Karpas-422 (cell line): ENCODE measurements at regions not wholly inside any gene's neighbourhood (a gene's known extent, or its start where the extent isn't known, plus 50 kb on each side); places are given as distances from the start of the nearest gene placed in this dataset.
"Not testable (repeated sequence)": the region's sequence is repeated elsewhere in the genome, so short reads cannot be mapped to it uniquely, and the experiment has no call there.

Experiments
- DNase-seq: peaks from one replicate; pipeline ENCODE4 v3.0.0-alpha.2; 2015
- H2AFZ ChIP-seq: fragments of 200-600 bp; sonication (generic); 2 replicates; pipeline ENCODE4 v1.6.1; 2014; ENCODE audit warnings: antibody characterized with exemption, low read length, mixed read lengths
- H3K27ac ChIP-seq: fragments of 200-600 bp; sonication (generic); 2 replicates; pipeline ENCODE4 v1.5.1; 2014; ENCODE audit warnings: mild to moderate bottlenecking, low read length, moderate library complexity
- H3K27me3 ChIP-seq: fragments of 200-600 bp; sonication (generic); 2 replicates; pipeline ENCODE4 v1.6.1; 2014; ENCODE audit warnings: low read length, mixed read lengths
- H3K36me3 ChIP-seq: fragments of 200-600 bp; sonication (generic); 2 replicates; pipeline ENCODE4 v1.6.1; 2014; ENCODE audit warnings: low read length, mixed read lengths; ENCODE audit not compliant: insufficient read depth
- H3K4me1 ChIP-seq: fragments of 200-600 bp; sonication (generic); 2 replicates; pipeline ENCODE4 v1.6.1; 2014; ENCODE audit warnings: mild to moderate bottlenecking, low read length, mixed read lengths
- H3K4me2 ChIP-seq: fragments of 200-600 bp; sonication (generic); 2 replicates; pipeline ENCODE4 v1.6.1; 2014; ENCODE audit warnings: low read length, low read depth, mild to moderate bottlenecking; ENCODE audit not compliant: poor library complexity, severe bottlenecking
- H3K4me3 ChIP-seq: fragments of 200-600 bp; sonication (generic); 2 replicates; pipeline ENCODE4 v1.5.1; 2014; ENCODE audit warnings: mild to moderate bottlenecking, antibody characterized with exemption, low read length, mixed read lengths
- H3K79me2 ChIP-seq: fragments of 200-600 bp; sonication (generic); 2 replicates; pipeline ENCODE4 v1.6.1; 2014; ENCODE audit warnings: mild to moderate bottlenecking, low read length, mixed read lengths
- H3K9ac ChIP-seq: fragments of 200-600 bp; sonication (generic); 2 replicates; pipeline ENCODE4 v1.6.0; 2014; ENCODE audit warnings: low read length
- H3K9me2 ChIP-seq: fragments of 200-600 bp; sonication (generic), shearing (Covaris generic); replicated peaks from 2 replicates; pipeline ENCODE4 v1.6.0; 2014; ENCODE audit warnings: mild to moderate bottlenecking, low read length, moderate library complexity; ENCODE audit not compliant: insufficient read depth
- H3K9me3 ChIP-seq: fragments of 300-700, 200-600 bp; sonication (generic); 2 replicates; pipeline ENCODE4 v1.6.1; 2014; ENCODE audit warnings: low read length, mixed read lengths
- H4K20me1 ChIP-seq: fragments of 200-600 bp; sonication (generic); 2 replicates; pipeline ENCODE4 v1.6.1; 2014; ENCODE audit warnings: mild to moderate bottlenecking, antibody characterized with exemption, low read length, low read depth; ENCODE audit not compliant: insufficient read depth

GRCh38 chr3:197421021-197421420, 122.6 kb upstream of the DLG1 start:
- no peak overlapping the region for H3K4me2 ChIP-seq
- DNase-seq, result no peak
- H3K27me3 ChIP-seq, result 0 out of 2 replicates have a peak, but pooled peaks cover 2% of the 10 kb centered on the region
- no peaks in the 10 kb centered on the region for H3K4me1 ChIP-seq
- no peaks in the 10 kb centered on the region for H4K20me1 ChIP-seq
- no peak overlapping the region for H3K9ac ChIP-seq
- H2AFZ ChIP-seq, result no peak overlapping the region
- H3K79me2 ChIP-seq, result no peaks in the 10 kb centered on the region
- H3K36me3 ChIP-seq, result no peaks in the 10 kb centered on the region
- H3K9me3 ChIP-seq, result no peaks in the 10 kb centered on the region
- H3K27ac ChIP-seq, result no peak overlapping the region
- no peaks in the 10 kb centered on the region for H3K9me2 ChIP-seq
- H3K4me3 ChIP-seq, result no peak overlapping the region

- DNase-seq, result no peak
- no peak overlapping the region for H3K4me2 ChIP-seq
- no peaks in the 10 kb centered on the region for H4K20me1 ChIP-seq
- 0 out of 2 replicates have a peak, but pooled peaks cover 2% of the 10 kb centered on the region for H3K27me3 ChIP-seq
- H3K36me3 ChIP-seq, result no peaks in the 10 kb centered on the region
- H3K9ac ChIP-seq, result no peak overlapping the region
- no peak overlapping the region for H2AFZ ChIP-seq
- H3K9me3 ChIP-seq, result no peaks in the 10 kb centered on the region
- no peaks in the 10 kb centered on the region for H3K79me2 ChIP-seq
- no peaks in the 10 kb centered on the region for H3K9me2 ChIP-seq
- no peak overlapping the region for H3K4me3 ChIP-seq
- H3K4me1 ChIP-seq, result no peaks in the 10 kb centered on the region
- H3K27ac ChIP-seq, result no peak overlapping the region
Observed at GRCh38 chr3:197420566-197420965, 122.2 kb upstream of the DLG1 start.

- no peak for DNase-seq
- H3K36me3 ChIP-seq, result no peaks in the 10 kb centered on the region
- no peaks in the 10 kb centered on the region for H3K9me2 ChIP-seq
- H3K9me3 ChIP-seq, result no peaks in the 10 kb centered on the region
- no peaks in the 10 kb centered on the region for H3K4me1 ChIP-seq
- no peak overlapping the region for H3K27ac ChIP-seq
- H3K4me2 ChIP-seq, result no peak overlapping the region
- no peak overlapping the region for H3K4me3 ChIP-seq
- H4K20me1 ChIP-seq, result no peaks in the 10 kb centered on the region
- 0 out of 2 replicates have a peak, but pooled peaks cover 2% of the 10 kb centered on the region for H3K27me3 ChIP-seq
- H3K79me2 ChIP-seq, result no peaks in the 10 kb centered on the region
- no peak overlapping the region for H2AFZ ChIP-seq
- H3K9ac ChIP-seq, result no peak overlapping the region
Observed at GRCh38 chr3:197420115-197420514, 121.7 kb upstream of the DLG1 start.

GRCh38 chr3:197419696-197420095, 121.3 kb upstream of the DLG1 start:
- DNase-seq, result no peak
- H3K9me2 ChIP-seq, result no peaks in the 10 kb centered on the region
- no peak overlapping the region for H2AFZ ChIP-seq
- no peaks in the 10 kb centered on the region for H3K4me1 ChIP-seq
- H4K20me1 ChIP-seq, result no peaks in the 10 kb centered on the region
- H3K4me3 ChIP-seq, result no peak overlapping the region
- 0 out of 2 replicates have a peak, but pooled peaks cover 2% of the 10 kb centered on the region for H3K27me3 ChIP-seq
- H3K9me3 ChIP-seq, result no peaks in the 10 kb centered on the region
- no peak overlapping the region for H3K27ac ChIP-seq
- H3K9ac ChIP-seq, result no peak overlapping the region
- no peaks in the 10 kb centered on the region for H3K36me3 ChIP-seq
- no peaks in the 10 kb centered on the region for H3K79me2 ChIP-seq
- H3K4me2 ChIP-seq, result no peak overlapping the region

GRCh38 chr3:197417911-197418618, 119.7 kb upstream of the DLG1 start:
- Histone ChIP-seq H3K9me3 (no peaks in the 10 kb centered on the region), H2AFZ (no peak overlapping the region), H3K4me1 (no peaks in the 10 kb centered on the region), H3K27ac (no peak overlapping the region), H4K20me1 (no peaks in the 10 kb centered on the region), H3K9ac (no peak overlapping the region), H3K4me2 (no peak overlapping the region), H3K27me3 (0 out of 2 replicates have a peak, but pooled peaks cover 2% of the 10 kb centered on the region), H3K4me3 (no peak overlapping the region), H3K9me2 (no peaks in the 10 kb centered on the region), H3K36me3 (no peaks in the 10 kb centered on the region), H3K79me2 (no peaks in the 10 kb centered on the region)
- DNase-seq, result no peak

GRCh38 chr3:197417441-197417840, 119.0 kb upstream of the DLG1 start:
- no peak overlapping the region for H3K4me3 ChIP-seq
- H3K9me3 ChIP-seq, result no peaks in the 10 kb centered on the region
- DNase-seq, result no peak
- H3K4me1 ChIP-seq, result no peaks in the 10 kb centered on the region
- no peaks in the 10 kb centered on the region for H4K20me1 ChIP-seq
- H3K79me2 ChIP-seq, result no peaks in the 10 kb centered on the region
- no peak overlapping the region for H3K4me2 ChIP-seq
- no peaks in the 10 kb centered on the region for H3K36me3 ChIP-seq
- 0 out of 2 replicates have a peak, but pooled peaks cover 2% of the 10 kb centered on the region for H3K27me3 ChIP-seq
- no peak overlapping the region for H3K27ac ChIP-seq
- no peak overlapping the region for H3K9ac ChIP-seq
- no peak overlapping the region for H2AFZ ChIP-seq
- no peaks in the 10 kb centered on the region for H3K9me2 ChIP-seq

- DNase-seq, H3K27me3 ChIP-seq, H3K79me2 ChIP-seq, H3K4me2 ChIP-seq, H4K20me1 ChIP-seq, H3K4me3 ChIP-seq, H3K9me3 ChIP-seq, H3K36me3 ChIP-seq, H3K9me2 ChIP-seq, H3K27ac ChIP-seq, H3K9ac ChIP-seq, H2AFZ ChIP-seq: not testable (repeated sequence)
- peaks cover 10% of the 10 kb centered on the region for H3K4me1 ChIP-seq
Observed at GRCh38 chr3:197411899-197412298, 113.5 kb upstream of the DLG1 start.

GRCh38 chr3:197410170-197410569, 111.8 kb upstream of the DLG1 start:
- DNase-seq, H3K9me2 ChIP-seq, H3K27me3 ChIP-seq, H2AFZ ChIP-seq, H3K9ac ChIP-seq, H4K20me1 ChIP-seq, H3K4me3 ChIP-seq, H3K79me2 ChIP-seq, H3K36me3 ChIP-seq, H3K9me3 ChIP-seq, H3K27ac ChIP-seq, H3K4me2 ChIP-seq: not testable (repeated sequence)
- peaks cover 10% of the 10 kb centered on the region for H3K4me1 ChIP-seq
